NCI-H2107 treated with DMSO at 0.1 percent for 48 hours (cell line): ENCODE measurements at regions not wholly inside any gene's neighbourhood (a gene's known extent, or its start where the extent isn't known, plus 50 kb on each side); places are given as distances from the start of the nearest gene placed in this dataset.
"Not testable (repeated sequence)": the region's sequence is repeated elsewhere in the genome, so short reads cannot be mapped to it uniquely, and the experiment has no call there.

Experiments
- DNase-seq: peaks from one replicate; lab custom pipeline; 2025; ENCODE audit not compliant: unreplicated experiment; lab: John Stamatoyannopoulos, UW

DNA sequence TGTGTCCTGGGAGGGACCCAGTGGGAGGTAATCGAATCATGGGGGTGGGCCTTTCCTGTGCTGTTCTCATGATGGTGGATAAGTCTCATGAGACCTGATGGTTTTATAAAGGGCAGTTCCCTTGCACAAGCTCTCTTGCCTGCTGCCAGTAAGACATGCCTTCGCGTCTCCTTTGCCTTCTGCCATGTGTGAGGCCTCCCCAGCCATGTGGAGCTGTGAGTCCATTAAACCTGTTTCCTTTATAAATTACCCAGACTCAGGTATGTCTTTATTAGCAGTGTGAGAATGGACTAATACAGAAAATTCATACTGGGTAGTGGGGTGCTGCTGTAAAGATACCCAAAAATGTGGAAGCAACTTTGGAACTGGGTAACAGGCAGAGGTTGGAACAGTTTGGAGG, 300.0 kb upstream of the ZFP42 start:
- not testable (repeated sequence) for DNase-seq

DNA sequence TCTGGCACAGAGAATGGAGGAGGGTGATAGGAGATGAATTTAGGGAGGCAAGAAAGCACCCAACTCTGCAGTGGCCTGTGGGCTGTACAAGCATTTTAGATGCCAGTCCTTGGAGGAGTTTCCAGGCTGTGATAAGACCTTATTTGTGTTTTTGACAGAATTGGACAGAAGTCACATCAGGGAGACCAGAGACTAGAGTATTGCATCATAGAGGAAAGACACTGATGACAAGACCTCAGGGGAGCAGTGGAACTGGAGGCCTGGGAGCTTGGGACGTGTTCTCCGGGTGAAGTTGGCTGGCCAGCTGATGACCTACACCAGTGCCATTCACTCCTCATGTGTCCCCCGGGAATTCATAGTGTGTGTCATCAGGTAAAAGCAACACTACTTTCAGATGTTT, 284.0 kb upstream of the ZFP42 start:
- DNase-seq, result no peak

DNA sequence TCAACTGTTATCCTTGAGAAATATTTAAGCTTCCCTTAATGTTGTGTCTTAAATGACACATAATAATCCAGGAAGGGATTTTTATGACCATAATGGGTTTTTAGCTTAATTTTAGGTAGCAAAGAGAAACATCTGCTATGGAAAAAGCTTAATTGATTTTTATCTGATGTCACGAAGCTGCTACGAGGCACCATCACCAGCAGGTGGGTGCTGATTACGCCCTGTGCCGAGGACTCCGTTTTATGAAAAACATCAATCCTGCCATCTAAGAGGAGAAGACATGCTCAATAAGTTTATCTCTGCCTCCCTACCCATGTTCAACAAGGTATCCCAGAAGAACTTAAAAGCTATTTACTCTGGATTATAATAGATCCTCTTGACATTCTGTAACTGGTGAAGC, 280.6 kb upstream of the ZFP42 start:
- no peak for DNase-seq

DNA sequence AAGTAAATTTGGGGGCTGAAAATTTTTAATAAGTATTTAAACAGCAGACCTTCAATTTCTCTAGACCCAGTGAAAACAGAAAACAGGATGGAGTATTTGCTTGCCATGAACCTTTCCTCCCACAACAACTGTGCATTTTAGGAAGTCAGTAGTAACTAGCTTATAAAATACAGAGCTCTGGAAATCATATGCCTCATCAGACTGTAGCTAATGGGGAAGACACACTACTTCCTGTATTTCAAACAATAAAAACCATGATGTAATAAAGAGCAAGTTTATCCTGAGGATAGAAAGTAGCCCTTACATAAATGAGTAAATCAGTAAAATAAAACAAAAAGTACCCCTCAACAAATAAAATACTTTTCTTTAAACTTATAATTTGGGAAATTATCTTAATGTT, 280.1 kb upstream of the ZFP42 start:
- no peak for DNase-seq

DNA sequence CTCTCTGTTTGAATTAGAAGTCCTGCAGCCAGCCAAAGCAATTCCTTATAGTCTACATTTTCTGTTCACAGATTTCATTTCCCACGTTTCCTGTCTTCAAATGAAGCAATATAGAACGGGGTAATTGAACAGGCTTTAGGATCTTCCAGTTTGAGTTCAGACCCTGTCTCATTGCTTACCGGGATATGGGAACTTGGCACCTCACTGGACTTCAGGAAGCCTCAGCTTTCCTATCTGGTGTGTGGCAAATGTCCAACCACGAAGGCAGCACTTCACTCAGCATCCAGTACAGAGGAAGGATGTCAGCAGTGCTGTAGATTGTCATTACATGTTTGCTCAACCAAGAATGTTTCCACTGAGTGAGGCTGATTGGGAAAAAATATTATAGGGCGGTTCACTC, 271.1 kb upstream of the ZFP42 start:
- DNase-seq, result no peak

DNA sequence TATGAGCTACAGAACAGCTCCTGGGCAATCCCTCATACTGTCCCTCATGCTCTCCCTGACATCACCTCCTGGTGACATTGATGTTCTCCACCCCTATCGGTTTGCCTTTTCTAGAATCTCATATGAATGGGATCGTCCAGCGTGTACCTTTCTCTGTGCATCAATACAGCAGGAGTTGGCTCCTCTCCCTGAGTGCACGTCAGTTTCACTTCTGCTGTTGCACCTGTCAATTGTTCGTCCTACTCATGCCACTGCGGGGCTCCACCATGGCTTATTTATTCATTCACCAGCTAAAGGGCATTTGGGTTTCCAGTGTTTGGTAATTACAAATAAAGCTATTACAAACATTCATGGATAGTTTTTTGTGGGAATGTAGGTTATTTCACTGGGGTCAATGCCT, 269.1 kb upstream of the ZFP42 start:
- no peak for DNase-seq

DNA sequence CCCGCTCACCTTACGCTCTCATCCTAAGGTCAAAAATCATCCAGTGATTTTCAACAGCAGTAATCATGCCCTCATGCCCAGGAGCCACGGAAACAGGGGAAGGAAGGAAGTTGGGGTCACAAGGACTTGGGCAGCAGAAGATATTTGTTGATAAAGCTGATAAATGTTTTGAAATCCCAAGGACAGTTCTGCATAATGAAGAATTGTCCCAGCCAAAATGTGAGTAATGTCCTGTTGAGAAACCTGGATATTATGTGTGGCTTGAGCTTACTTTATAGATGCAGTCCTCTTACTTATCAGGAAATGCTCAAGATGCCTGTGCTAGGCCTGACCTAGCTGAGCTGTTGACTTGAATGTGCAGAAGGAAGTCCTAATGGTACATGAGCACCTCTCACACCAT, 263.0 kb upstream of the ZFP42 start:
- no peak for DNase-seq

DNA sequence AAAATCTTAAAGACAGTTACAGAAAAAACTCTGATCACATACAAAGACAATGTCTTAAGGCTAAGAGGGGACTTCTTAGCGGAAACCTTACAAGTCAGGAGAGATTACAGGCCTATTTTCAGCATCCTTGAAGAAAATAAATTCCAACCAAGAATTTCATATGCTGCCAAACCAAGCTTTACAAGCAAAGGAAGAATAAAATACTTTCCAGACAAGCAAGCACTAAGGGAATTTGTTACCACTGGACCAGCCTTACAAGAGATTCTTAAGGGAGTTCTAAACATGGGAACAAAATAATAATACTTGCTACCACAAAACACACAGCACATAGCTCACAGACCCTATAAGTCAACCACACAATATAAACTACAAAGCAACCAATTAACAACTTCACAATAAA, 255.8 kb upstream of the ZFP42 start:
- no peak for DNase-seq

DNA sequence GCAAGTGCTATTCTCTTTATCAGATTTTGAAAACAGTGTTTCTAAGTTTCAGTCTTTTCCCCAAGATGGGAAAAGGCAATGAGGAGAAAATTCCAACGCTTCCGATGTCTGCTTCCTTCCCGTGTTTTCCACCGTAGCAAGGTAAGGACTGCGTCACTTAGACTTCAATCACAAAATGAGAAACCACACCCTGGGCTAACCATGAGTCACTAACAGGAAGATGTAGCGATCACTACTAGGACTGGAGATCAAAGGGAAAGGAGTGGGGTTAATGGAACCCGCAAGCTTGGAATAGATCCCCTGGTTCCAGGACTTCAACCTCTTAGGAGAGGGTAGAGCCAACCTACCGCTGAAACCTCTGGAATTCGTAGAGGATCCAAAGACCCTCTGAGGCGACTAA, 250.7 kb upstream of the ZFP42 start:
- no peak for DNase-seq

DNA sequence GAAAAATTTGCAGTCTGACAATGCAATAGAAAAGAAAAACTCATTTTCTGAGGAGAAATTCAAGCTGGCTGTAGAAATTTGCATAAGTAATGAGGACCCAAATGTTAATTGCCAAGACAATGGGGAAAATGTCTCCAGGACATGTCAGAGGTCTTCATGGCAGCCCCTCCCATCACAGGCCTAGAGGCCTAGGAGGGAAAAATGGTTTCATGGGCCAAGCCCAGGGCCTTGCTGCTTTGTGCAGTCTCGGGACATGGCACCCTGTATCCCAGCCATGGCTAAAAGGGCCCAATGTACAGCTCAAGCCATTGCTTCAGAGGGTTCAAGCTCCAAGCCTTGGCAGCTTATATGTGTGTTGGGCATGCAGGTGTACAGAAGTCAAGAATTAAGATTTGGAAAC, 244.9 kb upstream of the ZFP42 start:
- DNase-seq, result not testable (repeated sequence)

DNA sequence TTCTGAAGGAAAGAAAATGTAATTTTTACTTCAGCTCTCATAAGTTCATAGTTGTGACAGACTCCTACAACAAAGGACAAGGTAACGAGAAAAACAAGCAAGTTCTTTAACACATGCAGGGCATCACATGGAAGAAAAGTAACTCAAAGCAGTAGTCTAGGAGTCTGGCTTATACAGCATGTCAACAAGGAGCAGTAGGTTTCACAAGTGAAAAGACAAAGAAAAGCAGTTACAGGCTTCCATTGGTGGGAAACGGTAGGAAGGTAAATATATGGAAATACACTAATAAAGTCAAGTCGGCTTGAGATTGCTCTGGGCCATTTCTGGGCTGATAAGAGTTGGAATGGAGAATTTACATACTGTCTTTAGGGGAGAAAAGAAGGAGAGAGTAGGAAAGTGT, 228.4 kb upstream of the ZFP42 start:
- DNase-seq, result no peak

DNA sequence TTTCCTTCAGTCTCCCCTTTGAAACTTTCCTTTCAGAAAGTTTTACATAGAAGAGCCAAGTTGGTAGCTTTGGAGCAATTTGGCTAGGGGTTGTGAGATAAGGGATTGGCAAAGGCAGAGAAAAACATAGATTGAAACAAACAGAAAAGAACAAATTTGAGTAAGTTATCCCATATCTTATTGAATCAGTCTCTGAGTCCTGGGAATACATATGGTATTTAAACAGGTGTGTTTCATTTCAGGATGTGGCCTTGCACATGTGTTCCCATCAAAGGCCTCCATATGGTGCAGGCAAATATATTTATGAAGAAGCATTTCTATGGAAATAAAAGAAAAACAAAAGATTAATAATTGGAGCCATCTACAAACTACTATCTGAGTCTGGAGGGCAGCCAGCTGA, 227.9 kb upstream of the ZFP42 start:
- no peak for DNase-seq

DNA sequence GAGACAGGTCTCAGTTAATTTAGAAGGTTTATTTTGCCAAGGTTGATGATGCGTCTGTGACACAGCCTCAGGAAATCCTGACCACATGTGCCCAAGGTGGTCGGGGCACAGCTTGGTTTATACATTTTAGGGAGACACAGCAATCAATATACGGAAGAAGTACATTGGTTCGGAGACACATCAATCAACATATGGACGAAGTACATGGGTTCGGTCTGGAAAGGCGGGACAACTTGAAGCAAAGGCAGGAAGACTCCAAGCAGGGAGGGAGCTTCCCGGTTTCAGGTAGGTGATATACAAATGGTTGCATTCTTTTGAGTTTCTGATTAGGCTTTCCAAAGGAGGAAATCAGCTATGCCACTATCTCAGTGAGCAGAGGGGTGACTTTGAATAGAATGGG, 225.2 kb upstream of the ZFP42 start:
- no peak for DNase-seq

DNA sequence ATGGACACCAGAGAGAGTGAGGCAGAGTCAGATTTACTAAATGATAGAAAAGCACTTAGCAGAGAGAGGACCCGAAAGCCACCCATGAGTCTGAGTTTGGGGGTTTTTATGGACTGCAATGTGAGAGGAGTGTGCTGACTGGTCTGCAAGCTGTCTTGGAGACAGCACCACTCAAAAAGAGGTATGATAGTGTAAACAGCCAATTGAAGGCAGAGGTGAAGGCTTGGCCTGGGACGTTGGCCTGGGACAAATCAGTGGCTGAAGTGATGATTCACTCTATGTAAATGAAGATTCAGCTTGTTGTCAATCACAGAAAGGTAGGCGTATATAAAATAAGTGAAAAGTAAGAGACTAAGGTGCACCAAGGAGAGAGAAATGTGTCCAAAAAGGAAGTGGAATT, 217.6 kb upstream of the ZFP42 start:
- DNase-seq, result no peak

DNA sequence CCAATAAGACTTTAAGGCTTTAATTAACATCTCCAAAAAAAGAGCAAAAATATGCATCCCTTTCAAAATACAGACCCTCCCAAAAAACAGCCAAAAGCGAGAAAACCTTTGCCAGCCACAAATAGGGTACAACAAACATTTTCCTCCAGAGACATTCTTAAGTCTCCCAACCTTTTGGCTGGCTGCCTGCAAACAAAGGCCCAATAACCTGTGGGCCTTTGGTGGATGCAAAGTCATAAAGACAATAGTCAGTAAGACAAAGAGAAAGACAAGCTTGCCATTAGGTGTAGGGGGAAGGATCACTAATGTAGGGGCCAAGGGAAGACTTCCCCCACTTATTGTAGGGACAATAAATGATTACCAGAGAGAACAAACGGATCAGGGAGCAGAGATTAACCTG, 215.5 kb upstream of the ZFP42 start:
- DNase-seq, result no peak

DNA sequence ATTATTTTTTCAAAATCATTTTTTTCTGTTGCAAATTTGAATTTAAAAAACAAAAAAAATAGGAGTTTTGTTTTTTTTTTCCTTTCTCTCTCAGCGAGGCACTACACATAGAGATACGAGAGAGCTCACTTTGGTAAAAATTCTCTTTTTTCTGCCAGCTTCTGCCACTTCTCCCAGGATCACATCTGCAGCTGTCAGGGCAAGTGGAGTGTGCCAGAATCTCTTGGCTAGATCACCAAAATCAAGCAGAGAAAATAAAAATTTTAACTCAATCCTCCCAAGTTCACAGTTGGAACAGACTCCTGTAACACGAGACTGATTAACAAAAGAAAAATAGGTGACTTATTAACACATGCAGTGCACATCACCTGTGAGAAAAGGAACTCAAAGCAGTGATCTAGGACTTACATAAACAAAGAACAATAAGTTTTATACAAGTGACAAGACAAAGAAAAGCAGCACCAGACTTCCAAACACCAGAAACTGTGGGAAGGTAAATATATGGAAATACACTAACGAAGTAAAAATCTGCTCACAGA, 213.2 kb upstream of the ZFP42 start:
- DNase-seq, result no peak

DNA sequence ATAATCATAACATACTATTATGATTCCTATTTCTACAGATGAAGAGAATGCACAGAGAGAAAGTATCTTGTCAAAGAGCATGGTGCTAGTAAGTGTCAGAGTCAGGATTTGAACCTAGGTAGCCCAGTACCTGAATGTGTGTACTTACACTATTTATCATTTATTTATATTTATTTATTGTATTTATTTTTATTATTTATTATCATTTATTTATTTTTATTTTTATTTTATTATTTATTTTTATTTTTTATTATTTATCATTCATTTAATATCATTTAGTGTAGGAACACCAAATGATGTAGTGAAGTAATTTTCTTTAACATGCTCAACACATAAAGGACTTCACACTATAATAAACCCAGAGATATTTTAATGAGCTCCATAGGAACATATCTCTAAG, 209.4 kb upstream of the ZFP42 start:
- DNase-seq, result no peak

DNA sequence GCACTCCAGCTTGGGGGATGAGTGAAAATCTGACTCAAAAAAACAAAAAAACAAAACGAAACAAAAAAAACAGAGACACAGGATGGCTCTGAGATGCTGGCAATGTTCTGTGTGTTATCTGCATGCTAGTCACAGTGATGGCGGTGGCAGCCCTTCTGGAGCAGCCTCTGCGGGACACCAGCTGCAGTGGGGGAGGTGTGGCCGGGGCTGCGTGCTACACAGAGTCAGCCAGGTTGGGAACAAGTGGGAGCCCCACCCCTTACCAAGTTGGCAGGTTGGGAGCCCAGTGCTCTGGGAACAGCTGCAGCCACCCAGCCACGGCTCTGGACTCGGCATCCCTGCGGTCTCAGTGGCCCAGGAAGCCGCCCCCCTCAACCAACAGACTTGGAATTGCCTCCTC, 206.5 kb upstream of the ZFP42 start:
- DNase-seq, result no peak

DNA sequence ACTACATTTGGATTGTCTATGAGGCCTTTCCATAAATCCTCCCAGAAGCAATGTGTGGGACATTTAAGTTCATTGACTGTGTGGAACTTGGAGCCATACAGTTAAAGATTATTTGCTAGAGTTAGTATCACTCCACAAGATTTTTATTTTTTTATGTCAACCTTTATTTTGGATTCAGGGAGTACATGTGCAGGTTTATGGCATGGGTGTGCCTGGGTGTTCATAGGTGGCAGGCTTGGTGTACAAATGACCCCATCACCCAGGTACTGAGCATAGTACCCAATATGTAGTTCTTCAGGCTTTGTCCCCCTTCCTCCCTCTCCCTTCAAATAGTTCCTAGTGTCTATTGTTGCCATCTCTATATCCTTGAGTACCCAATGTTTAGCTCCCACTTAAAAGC, 199.8 kb upstream of the ZFP42 start:
- DNase-seq, result no peak

DNA sequence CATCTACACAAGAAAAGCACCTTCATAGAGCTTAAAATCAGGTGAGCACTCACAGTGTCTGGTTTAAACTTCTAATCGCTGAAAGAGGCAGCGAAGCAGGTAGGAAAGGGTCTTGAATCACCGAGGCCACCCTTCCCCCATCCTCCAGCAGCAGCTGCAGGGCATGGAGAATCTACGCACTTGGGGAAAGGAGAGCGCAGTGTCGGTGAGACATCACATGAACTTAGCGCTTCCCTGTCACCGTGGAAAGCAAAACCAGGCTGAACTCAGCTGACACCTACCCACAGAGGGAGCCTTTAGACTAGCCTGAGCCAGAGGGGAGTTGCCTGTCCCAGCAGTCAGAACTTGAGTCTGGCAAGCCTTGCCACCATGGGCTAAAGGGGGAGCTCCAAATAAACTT, 197.2 kb upstream of the ZFP42 start:
- no peak for DNase-seq

DNA sequence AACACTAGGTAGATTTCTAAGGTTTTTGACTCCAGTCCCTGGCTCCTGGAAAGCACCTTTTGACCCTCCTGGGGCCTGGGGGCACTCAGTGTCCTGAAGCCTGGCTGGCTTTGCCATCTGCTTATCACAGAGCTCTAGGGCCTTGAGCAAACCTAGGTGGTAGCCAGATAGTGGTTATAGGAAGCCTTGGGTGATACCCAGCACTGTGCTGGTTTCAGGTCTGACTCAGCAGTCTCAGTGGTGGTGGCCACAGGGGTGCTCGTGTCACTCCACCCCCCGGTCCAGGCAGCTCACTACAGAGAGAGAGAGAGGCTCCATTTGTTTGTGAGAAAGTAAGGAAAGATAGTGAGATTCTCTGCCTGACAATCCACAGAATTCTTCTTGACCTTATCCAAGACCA, 195.8 kb upstream of the ZFP42 start:
- DNase-seq, result no peak

DNA sequence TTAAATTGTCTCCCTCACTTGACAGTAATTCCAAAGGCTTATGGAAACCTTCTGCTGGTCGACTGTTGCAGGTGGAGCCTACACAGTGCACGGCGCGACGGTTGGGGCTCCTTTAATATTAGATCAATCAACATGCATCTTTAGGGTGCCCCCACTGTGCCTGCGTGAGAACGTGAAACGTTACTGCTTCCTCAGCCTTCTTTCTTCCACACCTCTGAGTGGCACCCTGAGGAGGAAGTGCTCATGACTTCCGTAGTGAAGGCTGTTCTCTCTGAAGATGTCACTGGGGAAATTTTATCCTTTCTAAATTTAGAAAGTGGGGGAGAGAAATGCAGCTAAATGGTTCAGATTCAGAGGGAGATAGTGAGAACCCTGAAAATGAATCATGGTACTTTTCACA, 184.0 kb upstream of the ZFP42 start:
- DNase-seq, result no peak

DNA sequence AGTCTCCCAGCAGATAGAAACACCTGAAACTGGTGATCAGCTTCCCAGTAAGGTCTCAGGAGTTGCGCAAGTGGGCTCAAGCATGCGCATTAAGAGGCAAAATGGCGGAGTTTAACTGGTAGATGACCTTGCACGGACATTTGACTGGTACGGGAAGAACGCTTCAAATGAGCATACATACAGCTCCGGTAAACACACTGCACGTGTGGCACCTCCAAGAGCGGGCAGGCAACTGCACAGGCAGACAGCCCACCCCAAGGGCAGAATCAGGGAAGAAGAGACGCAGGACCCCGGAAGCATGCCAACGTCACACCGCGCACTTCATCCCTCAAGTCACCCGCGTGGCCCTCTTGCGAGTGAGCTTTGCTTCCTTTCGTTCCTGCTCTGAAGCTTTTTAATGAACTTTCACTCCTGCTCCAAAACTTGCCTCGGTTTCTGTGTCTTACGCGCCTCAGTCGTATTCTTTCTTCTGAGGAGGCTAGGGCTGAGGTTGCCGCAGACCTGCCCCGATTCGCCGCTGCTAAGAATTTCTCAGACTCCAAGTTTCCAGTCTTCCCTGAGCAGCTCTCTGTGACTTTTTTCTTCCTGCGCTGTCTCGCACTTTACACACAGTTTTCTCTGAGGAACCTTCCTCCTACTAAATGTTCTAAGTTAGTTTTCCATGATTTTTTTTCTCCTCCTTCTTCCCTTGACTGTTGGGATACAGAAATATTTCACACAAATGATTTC, 180.7 kb upstream of the ZFP42 start:
- DNase-seq, result no peak
